A673 (cell line): ENCODE measurements at regions not wholly inside any gene's neighbourhood (a gene's known extent, or its start where the extent isn't known, plus 50 kb on each side); places are given as distances from the start of the nearest gene placed in this dataset.

Experiments used
- EZH2 ChIP-seq: fragments of 200-600 bp; sonication (generic); IDR thresholded peaks from 2 replicates; pipeline ENCODE4 v1.6.1; 2017; ENCODE audit warnings: borderline replicate concordance, low read depth, mild to moderate bottlenecking, mixed read lengths, antibody characterized with exemption, low read length; ENCODE audit not compliant: poor library complexity, severe bottlenecking
- TF ChIP-seq, protein P1 (sequence below): fragments of 300-800, 200-600 bp; sonication (generic); conservative IDR thresholded peaks from 2 replicates; pipeline ENCODE4 v1.5.1; 2017; ENCODE audit warnings: low read depth, mild to moderate bottlenecking, antibody characterized with exemption, low read length, moderate library complexity, mixed read lengths

DNA sequence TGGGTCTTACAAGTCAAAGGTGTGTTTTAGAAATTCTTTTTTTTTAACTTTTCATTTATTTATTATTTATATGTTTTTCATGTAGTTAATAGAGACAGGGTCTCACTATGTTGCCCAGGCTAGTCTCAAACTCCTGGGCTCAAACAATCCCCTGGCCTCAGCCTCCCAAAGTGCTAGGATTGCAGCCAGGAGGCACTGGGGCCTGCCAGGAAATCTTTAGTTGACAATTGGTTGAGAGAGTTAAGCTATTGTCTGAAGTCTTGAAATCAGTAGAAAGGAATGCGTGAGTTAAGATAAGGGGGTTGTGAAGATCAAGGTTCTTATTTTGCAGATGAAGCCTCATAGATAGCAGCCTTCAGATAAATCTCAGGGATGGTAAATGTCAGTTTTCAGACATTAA is 245.4 kb upstream of the GALNT17 start:
- no peak for TF ChIP-seq EZH2
- TF ChIP-seq, protein P1, sequence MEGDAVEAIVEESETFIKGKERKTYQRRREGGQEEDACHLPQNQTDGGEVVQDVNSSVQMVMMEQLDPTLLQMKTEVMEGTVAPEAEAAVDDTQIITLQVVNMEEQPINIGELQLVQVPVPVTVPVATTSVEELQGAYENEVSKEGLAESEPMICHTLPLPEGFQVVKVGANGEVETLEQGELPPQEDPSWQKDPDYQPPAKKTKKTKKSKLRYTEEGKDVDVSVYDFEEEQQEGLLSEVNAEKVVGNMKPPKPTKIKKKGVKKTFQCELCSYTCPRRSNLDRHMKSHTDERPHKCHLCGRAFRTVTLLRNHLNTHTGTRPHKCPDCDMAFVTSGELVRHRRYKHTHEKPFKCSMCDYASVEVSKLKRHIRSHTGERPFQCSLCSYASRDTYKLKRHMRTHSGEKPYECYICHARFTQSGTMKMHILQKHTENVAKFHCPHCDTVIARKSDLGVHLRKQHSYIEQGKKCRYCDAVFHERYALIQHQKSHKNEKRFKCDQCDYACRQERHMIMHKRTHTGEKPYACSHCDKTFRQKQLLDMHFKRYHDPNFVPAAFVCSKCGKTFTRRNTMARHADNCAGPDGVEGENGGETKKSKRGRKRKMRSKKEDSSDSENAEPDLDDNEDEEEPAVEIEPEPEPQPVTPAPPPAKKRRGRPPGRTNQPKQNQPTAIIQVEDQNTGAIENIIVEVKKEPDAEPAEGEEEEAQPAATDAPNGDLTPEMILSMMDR = no peak
